PFSK-1 (cell line): ENCODE measurements at regions not wholly inside any gene's neighbourhood (a gene's known extent, or its start where the extent isn't known, plus 50 kb on each side); places are given as distances from the start of the nearest gene placed in this dataset.

Experiments used
- FOXP2 ChIP-seq: optimal IDR thresholded peaks from 2 replicates; pipeline ENCODE3; 2011; ENCODE audit warnings: borderline replicate concordance, control low read depth, inconsistent platforms; ENCODE audit not compliant: insufficient read depth; ENCODE audit errors: extremely low read length, extremely low read depth
- POLR2AphosphoS5 ChIP-seq: IDR thresholded peaks from 2 replicates; pipeline ENCODE4 v1.6.1; 2012; ENCODE audit warnings: low read depth, mild to moderate bottlenecking, control low read depth, low read length, moderate library complexity
- SIN3A ChIP-seq: IDR thresholded peaks from 2 replicates; pipeline ENCODE4 v1.6.1; 2012; ENCODE audit warnings: mild to moderate bottlenecking, low read length, moderate library complexity, borderline replicate concordance; ENCODE audit not compliant: insufficient read depth
- TAF1 ChIP-seq: IDR thresholded peaks from 2 replicates; pipeline ENCODE4 v1.6.1; 2012; ENCODE audit warnings: low read length, control low read depth, borderline replicate concordance; ENCODE audit not compliant: insufficient read depth
- TF ChIP-seq, protein P1 (sequence below), 2 experiments: IDR thresholded peaks; 2 replicates each; pipeline versions ENCODE4 v1.6.1 to v1.8.0; 2011 to 2012; ENCODE audit warnings: low read depth in 2 of 2, low read length in 2 of 2, control low read depth in 1 of 2, inconsistent platforms in 1 of 2, mild to moderate bottlenecking in 1 of 2, moderate library complexity in 1 of 2; ENCODE audit not compliant: insufficient read depth in 1 of 2

DNA sequence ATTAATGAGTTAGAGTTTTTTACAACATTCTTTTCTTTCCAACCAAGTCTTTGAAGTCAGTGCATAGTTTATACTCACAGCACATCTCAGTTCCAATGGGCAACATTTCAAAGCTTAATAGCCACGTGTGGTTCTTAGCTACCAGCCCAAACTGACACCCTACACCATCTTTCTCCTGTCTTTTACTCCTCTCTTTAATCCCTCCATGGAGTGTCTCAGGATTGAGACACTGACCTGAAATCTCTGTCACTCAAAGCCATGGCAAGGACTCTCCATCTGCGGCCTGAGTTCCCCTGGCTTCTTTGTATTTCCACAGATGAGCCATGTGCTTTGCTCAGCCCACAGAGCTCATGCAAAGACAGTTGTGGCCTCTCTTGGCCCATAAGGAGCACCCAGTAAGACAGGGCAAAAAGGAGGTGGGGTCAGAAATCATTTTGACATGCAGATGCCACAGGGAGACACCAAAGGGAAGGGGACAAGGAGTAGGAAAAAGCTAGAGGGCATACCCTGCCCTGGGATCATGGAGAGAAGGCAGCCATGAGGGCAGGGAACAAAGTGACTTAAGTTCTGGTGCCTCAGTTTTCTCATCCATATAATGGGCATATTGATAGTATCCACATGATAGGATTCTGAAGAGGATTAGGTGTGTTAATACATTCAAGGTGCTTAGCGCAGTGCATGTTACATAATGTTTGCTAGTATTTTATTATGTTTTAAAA, 493.6 kb upstream of the PROK2 start:
- no peak for TF ChIP-seq POLR2AphosphoS5
- TF ChIP-seq SIN3A = no peak
- TF ChIP-seq, protein P1, sequence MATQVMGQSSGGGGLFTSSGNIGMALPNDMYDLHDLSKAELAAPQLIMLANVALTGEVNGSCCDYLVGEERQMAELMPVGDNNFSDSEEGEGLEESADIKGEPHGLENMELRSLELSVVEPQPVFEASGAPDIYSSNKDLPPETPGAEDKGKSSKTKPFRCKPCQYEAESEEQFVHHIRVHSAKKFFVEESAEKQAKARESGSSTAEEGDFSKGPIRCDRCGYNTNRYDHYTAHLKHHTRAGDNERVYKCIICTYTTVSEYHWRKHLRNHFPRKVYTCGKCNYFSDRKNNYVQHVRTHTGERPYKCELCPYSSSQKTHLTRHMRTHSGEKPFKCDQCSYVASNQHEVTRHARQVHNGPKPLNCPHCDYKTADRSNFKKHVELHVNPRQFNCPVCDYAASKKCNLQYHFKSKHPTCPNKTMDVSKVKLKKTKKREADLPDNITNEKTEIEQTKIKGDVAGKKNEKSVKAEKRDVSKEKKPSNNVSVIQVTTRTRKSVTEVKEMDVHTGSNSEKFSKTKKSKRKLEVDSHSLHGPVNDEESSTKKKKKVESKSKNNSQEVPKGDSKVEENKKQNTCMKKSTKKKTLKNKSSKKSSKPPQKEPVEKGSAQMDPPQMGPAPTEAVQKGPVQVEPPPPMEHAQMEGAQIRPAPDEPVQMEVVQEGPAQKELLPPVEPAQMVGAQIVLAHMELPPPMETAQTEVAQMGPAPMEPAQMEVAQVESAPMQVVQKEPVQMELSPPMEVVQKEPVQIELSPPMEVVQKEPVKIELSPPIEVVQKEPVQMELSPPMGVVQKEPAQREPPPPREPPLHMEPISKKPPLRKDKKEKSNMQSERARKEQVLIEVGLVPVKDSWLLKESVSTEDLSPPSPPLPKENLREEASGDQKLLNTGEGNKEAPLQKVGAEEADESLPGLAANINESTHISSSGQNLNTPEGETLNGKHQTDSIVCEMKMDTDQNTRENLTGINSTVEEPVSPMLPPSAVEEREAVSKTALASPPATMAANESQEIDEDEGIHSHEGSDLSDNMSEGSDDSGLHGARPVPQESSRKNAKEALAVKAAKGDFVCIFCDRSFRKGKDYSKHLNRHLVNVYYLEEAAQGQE (IDR thresholded peaks at IDR 0.05; ENCODE audit: insufficient read depth in 1 of 2, low read depth in 2 of 2, low read length in 2 of 2) = no peak
- no peak for TF ChIP-seq TAF1
- no peak for TF ChIP-seq FOXP2
